GM12892 (cell line): ENCODE measurements at regions not wholly inside any gene's neighbourhood (a gene's known extent, or its start where the extent isn't known, plus 50 kb on each side); places are given as distances from the start of the nearest gene placed in this dataset.

Source experiments
- POLR2A ChIP-seq: IDR thresholded peaks from 2 replicates; pipeline ENCODE4 v1.6.1; 2011; ENCODE audit warnings: low read depth, low read length, control low read depth
- POLR2AphosphoS5 ChIP-seq: IDR thresholded peaks from 2 replicates; pipeline ENCODE4 v1.6.1; 2011; ENCODE audit warnings: low read depth, low read length, control low read depth

GRCh38 chr15:79222808-79223207, 59.7 kb upstream of the ANKRD34C start:
- TF ChIP-seq POLR2A (no peak), POLR2AphosphoS5 (no peak)
